Gastrocnemius medialis (tissue), 4 donors: ENCODE measurements at regions not wholly inside any gene's neighbourhood (a gene's known extent, or its start where the extent isn't known, plus 50 kb on each side); places are given as distances from the start of the nearest gene placed in this dataset.

Experiments
- CTCF ChIP-seq, 5 experiments: fragments of 450-650 bp in 3 of 5; fragments of 200-600 bp in 2 of 5; sonication (generic) in 2 of 5; IDR thresholded peaks in 4 of 5; conservative IDR thresholded peaks in 1 of 5; 1 replicate in 4 of 5; 2 replicates in 1 of 5; pipeline ENCODE4 v1.5.1; 2016 to 2019; ENCODE audit warnings: antibody characterized with exemption in 5 of 5, mild to moderate bottlenecking in 3 of 5, moderate library complexity in 3 of 5
- POLR2A ChIP-seq, 2 donors: fragments of 450-650 bp; IDR thresholded peaks; one replicate each; pipeline ENCODE4 v1.6.1; 2017; ENCODE audit warnings: antibody characterized with exemption in 2 of 2, mild to moderate bottlenecking in 2 of 2, moderate library complexity in 2 of 2

DNA sequence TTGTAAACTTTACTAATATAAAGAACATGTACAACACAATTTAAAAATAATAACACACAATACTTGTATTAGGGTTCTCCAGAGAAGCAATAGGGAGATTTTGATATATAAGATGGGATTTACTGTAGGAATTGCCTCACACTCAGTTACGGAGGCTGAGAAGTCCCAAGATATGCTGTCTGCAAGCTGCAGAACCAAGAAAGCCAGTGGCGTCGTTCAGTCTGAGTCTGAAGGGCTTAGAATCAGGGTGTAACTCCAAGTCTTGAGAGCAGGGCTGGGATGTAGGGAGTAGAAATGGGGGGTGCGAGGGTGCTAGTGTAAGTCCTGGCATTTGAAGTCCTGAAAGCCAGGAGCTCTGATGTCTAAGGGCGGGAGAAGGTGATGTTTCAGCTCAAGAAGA, 206.6 kb upstream of the HES1 start:
- TF ChIP-seq CTCF (IDR thresholded peaks at IDR 0.05 in 4 of 5, conservative IDR thresholded peaks at IDR 0.05 in 1 of 5) (no peak), POLR2A (IDR thresholded peaks at IDR 0.05) (no peak)
